ENCODE measurements at regions not wholly inside any gene's neighbourhood (a gene's known extent, or its start where the extent isn't known, plus 50 kb on each side); places are given as distances from the start of the nearest gene placed in this dataset.
A peak's percentile ranks its signal among the peaks of the same experiment; 100 is the strongest.

DNA sequence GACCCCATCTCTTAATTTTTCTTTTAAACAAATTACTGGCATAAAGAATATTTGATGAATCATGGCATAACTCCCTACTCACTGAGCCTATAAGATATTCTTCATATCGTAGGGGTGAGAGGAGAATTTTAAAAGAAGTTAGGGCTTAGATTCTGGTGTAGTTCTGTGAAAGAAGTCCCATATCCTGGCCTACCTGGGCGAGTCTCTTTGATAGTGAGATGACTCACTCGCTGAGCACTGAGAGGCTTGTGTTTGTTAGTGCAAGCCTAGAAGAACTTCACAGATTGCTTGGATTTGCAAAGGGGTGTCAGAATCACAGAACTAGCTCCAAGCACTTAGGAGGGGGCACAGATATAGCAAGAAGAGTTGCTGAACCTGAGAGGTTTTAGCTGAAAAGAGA is 133.8 kb upstream of the TMC3 start:
- no peak for DNase-seq

- DNase-seq: no peak
Measured at GRCh38 chr15:81506936-81507335, 132.9 kb upstream of the TMC3 start.

DNA sequence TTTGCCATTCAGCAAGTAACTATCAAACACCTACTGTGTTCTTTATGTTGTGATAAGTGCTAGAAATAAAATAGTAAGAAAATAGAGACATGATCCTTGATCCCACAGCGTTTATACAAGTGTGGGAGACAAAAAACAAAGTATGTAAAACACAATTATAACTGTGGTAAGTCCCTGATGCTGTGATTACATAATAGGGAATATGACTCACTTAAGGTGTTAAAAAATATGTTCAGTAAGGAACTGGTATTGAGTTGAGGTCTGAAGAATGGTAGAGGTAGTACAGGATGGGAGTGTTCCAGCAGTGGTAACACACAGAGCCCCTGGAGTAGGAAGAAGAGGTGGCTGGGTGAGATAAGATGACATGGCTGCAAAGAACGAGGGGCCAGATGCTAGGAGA is 132.1 kb upstream of the TMC3 start:
- no peak for DNase-seq

DNA sequence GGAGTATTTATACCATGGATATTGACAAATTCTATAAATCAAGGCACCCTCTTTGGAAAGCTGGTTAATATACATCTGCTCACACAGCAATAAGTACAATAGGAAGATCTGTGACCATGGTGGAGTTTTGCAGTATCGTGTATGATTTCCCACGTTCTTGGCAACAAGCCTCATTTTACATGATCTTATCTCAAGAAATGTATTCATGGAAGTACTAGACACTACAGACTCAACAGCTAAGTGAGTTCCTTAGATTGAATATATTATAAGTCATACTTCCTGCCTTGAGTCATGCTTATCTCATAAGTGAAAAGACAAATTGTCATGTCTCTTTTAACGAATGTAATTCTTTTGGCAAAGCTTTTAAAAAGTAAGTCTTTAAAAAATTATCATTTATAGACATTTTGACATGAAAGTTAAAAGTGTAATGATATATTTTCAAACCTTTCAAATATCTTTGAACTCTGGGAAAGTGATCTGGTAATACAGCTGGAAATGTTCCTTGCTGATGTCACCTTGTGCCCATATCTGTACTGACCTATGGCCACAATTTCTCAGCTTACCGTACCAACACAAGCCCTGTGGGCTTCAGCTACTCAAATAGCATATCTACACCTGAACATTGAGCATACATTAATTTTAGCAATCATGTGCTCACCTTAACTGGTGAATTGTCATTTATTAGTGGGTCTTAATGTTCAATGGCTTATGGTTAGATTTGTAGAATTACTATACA is 130.3 kb upstream of the TMC3 start:
- no peak for DNase-seq

- DNase-seq: no peak
Measured at GRCh38 chr15:81502439-81502838, 128.4 kb upstream of the TMC3 start.

- no peak for DNase-seq
Measured at GRCh38 chr15:81500081-81500480, 126.1 kb upstream of the TMC3 start.

GRCh38 chr15:81498294-81498693 is 124.3 kb upstream of the TMC3 start:
- no peak for DNase-seq

DNA sequence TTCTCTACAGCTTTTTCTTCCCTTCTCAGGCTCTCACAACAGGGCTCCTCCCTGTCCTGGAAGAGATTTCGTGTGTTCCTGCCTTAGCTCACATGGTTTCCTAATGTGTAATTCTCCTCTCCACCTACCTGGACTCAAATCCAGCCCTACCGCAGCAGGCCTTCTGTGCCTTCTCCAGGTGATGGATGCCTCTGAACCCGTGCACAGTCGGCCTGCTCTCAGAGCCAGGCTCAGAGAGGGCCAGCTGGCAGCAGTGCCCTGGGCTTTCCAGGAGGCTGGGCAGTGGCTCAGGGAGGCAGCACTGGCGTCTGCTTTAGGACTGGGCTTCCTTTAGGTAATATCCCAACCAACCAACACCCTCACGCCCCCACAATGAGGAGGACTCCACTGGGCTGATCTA is 123.2 kb upstream of the TMC3 start:
- no peak for DNase-seq

- no peak for DNase-seq
Measured at GRCh38 chr15:81495780-81496467, 121.9 kb upstream of the TMC3 start.

- no peak for DNase-seq
Measured at GRCh38 chr15:81492969-81493645, 119.1 kb upstream of the TMC3 start.

- DNase-seq: no peak
Measured at GRCh38 chr15:81492331-81492968, 118.4 kb upstream of the TMC3 start.

DNA sequence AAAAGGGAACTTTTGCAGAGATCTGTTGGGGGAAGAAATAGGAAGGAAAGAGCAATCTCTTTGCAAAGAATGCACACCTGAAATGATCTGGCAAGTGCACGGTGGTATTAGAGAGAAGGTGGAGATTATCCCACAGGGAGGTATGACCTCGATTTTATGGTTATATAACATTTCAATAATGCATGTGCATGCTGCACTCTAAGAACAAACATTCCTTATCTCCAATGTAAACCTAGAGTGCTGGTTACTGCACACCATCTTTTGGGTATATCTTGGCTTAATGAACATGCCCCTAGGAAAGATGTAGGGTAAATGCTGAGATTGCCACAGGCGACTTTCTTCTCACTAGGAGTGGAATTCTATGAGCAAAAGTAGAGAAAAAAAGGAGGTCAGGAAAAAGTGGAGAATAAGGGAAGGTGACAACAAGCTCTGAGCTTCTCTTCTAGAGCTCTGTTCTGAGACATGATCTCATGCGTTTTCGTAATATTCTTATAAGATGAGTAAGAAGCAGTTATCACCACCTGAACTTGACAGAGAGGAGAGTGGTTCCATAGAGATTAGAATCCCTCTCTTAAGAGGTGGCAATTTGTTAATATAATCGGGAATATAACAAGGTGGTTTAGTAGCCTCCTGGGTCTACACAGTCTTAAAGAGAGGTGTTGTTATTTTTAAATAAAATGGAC is 117.5 kb upstream of the TMC3 start:
- DNase-seq: no peak

DNA sequence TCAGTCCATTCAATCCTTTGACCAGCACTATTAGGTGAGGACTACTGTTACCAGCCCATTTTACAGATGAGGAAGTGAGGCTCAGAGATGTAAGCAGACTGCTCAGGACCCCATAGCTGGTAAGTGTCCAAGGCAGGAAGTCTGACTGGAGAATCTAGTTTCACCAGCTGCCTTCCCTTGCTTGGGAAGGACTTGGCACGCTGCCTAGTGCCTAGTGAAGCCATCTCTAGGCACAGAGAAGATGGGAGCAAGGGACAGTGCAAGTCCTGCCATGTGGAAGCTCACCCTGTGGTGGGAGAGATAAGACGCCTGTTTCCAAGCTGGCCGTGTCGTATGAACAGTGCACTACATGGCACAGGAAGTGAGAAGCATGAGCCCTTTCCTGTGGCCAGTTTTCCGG is 111.8 kb upstream of the TMC3 start:
- DNase-seq: no peak

DNA sequence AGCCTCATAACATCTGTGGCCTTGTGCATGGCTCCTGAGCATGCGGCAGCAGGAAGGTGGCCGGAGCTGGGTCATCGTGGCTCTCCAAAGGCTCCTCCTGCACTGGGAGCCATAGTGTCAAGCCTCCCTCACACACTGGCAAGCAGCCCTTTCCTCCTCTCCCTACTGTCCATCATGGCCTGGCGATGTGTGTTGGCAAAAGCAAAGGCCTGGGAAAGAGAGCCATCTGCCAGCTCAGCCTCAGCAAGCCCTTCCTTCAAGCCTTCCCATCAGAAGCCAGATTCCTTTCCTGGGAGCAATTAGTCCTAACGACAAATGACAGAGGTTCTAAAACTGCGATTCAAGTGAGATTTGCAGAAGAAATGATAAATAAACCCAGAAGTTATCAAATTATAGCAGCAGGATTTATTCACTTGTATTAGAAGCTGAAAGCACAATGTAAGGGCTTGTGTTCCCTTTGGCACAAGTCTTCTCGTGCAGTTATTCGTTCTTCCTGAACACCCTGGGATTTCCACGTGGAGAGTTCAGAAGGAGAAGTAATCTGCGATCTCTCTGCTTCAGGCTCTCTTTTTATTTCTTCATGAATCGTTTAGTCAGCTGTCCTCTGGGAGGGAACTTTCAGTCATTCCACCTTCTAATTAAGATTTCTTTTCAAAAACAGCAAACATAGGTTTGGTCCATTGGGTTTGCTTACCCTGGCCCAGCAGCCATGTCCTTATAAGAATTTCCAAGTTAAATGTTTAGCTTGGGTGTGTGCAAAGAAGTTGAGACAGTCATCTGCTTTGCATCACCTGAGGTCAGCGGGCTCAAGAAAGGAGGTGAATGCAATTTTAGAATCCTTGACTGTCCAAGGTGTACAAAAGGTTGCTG is 110.3 kb upstream of the TMC3 start:
- no peak for DNase-seq

- DNase-seq: no peak
Measured at GRCh38 chr15:81483496-81483895, 109.5 kb upstream of the TMC3 start.

- no peak for DNase-seq
Measured at GRCh38 chr15:81481346-81481745, 107.3 kb upstream of the TMC3 start.

DNA sequence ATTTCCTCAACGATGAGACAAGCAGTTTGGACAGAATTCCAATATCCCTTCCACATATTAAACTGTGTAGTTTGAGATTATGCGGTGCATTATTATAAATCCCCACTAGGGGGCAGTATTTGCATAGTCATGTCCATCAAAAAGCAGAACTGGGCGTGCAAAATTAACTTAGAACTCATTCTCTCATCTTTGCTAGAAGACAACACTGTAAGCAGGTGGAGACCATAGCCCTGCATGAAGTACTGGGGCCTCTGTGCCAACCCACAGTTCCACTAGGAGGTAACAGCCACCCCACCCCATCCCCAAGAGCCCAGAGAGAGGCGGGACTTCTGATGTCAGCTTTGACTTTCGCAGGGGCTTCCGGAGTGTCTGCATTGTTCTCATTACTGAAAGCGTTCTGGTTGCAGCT is 106.6 kb upstream of the TMC3 start:
- peak; percentile 66 for DNase-seq

DNA sequence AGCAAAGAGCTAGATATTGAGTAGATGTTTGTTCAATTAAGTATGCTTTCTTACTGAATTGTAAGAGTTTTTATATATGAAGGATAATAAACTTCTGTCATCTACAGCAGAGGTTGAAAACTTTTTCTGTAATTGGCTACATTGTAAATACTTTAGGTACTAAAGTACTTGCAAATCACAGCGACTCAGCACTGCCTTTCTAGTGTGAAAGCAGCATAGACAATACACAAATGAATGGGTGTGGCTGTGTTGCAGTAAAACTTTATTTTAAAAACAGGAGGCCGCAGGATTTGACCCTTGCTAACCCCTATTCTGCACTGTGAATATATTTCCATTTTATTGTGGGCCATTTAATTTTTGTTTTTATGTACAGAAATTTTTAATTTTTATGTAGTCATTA is 104.3 kb upstream of the TMC3 start:
- DNase-seq: no peak

- no peak for DNase-seq
Measured at GRCh38 chr15:81475926-81476325, 101.9 kb upstream of the TMC3 start.

GRCh38 chr15:81475471-81475870 is 101.5 kb upstream of the TMC3 start:
- DNase-seq: no peak

- no peak for DNase-seq
Measured at GRCh38 chr15:81473946-81474345, 99.9 kb upstream of the TMC3 start.

- no peak for DNase-seq
Measured at GRCh38 chr15:81473177-81473576, 99.2 kb upstream of the TMC3 start.

Data from inflammatory macrophage treated with lipopolysaccharide for 4 hours (primary cell).